Esophagus muscularis mucosa (tissue), 4 donors: ENCODE measurements at regions not wholly inside any gene's neighbourhood (a gene's known extent, or its start where the extent isn't known, plus 50 kb on each side); places are given as distances from the start of the nearest gene placed in this dataset.
"Not testable (repeated sequence)": the region's sequence is repeated elsewhere in the genome, so short reads cannot be mapped to it uniquely, and the experiment has no call there.

Experiments
- DNase-seq: peaks from one replicate; pipeline ENCODE4 v3.0.0-alpha.2; 2017; ENCODE audit errors: extremely low spot score
- H3K27ac ChIP-seq, 4 donors: fragments of 200-600 bp; sonication (generic); replicated peaks in 1 of 4; 1 replicate in 3 of 4; 2 replicates in 1 of 4; pipeline ENCODE4 v1.5.1; 2016 to 2019; ENCODE audit warnings: mild to moderate bottlenecking in 1 of 4
- H3K27me3 ChIP-seq, 4 donors: fragments of 200-600 bp; sonication (generic); one replicate each; pipeline versions ENCODE4 v1.5.1 to v1.6.0; 2016 to 2019
- H3K36me3 ChIP-seq, 4 donors: fragments of 200-600 bp; sonication (generic); one replicate each; pipeline ENCODE4 v1.5.1; 2016 to 2019
- H3K4me1 ChIP-seq, 4 donors: fragments of 200-600 bp; sonication (generic); one replicate each; pipeline ENCODE4 v1.5.1; 2016 to 2019
- H3K4me3 ChIP-seq, 4 donors: fragments of 200-600 bp; sonication (generic); 1 replicate in 2 of 4; 2 replicates in 2 of 4; pipeline ENCODE4 v1.5.1; 2016 to 2019; ENCODE audit warnings: mild to moderate bottlenecking in 4 of 4, moderate library complexity in 1 of 4
- H3K9me3 ChIP-seq, 4 donors: fragments of 200-600 bp; sonication (generic); 1 replicate in 3 of 4; 2 replicates in 1 of 4; pipeline ENCODE4 v1.5.1; 2016 to 2019
- EP300 ChIP-seq: sonication (generic); formaldehyde crosslinking; IDR thresholded peaks from one replicate; pipeline ENCODE4 v1.6.1; 2017; ENCODE audit warnings: antibody characterized with exemption
- POLR2A ChIP-seq: fragments of 450-650 bp; IDR thresholded peaks from one replicate; pipeline ENCODE4 v1.6.1; 2017; ENCODE audit warnings: antibody characterized with exemption, moderate library complexity, mild to moderate bottlenecking, low read depth
- POLR2AphosphoS5 ChIP-seq, 2 donors: sonication (generic); formaldehyde crosslinking; IDR thresholded peaks; one replicate each; pipeline ENCODE4 v1.6.1; 2017; ENCODE audit warnings: antibody characterized with exemption in 2 of 2
- WGBS: methylation state at CpG from one replicate; pipeline ENCODE4 v1.1.5; 2018; 5-methylcytosine and 5-hydroxymethylcytosine counted together
- intact Hi-C: fragments of 100-400 bp; cut with DNase I; formaldehyde crosslinking; loops from one replicate; pipeline ENCODE4 v1.15.1; 2023
- TF ChIP-seq, protein P1 (sequence below), 3 experiments: fragments of 200-600 bp in 2 of 3; fragments of 450-650 bp in 1 of 3; sonication (generic) in 2 of 3; IDR thresholded peaks; one replicate each; pipeline ENCODE4 v1.5.1; 2017 to 2019; ENCODE audit warnings: antibody characterized with exemption in 3 of 3, mild to moderate bottlenecking in 2 of 3, moderate library complexity in 1 of 3

DNA sequence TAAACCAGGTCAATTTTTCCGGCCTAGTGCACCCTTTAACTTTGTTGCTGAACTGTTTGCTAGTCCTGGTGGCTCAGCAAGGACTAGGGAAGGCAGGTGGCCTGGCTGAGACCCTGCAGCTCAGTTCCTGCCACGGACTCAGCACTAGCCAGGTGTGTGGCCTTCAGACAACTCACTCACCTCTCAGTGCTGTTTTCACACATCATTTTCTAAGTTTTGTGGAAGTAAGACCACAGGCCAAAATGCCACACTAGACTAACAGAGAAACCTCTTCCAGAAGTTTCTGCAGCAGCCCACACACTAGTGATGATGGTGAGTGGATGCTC, 65.9 kb upstream of the SLC1A4 start:
- TF ChIP-seq, protein P1, sequence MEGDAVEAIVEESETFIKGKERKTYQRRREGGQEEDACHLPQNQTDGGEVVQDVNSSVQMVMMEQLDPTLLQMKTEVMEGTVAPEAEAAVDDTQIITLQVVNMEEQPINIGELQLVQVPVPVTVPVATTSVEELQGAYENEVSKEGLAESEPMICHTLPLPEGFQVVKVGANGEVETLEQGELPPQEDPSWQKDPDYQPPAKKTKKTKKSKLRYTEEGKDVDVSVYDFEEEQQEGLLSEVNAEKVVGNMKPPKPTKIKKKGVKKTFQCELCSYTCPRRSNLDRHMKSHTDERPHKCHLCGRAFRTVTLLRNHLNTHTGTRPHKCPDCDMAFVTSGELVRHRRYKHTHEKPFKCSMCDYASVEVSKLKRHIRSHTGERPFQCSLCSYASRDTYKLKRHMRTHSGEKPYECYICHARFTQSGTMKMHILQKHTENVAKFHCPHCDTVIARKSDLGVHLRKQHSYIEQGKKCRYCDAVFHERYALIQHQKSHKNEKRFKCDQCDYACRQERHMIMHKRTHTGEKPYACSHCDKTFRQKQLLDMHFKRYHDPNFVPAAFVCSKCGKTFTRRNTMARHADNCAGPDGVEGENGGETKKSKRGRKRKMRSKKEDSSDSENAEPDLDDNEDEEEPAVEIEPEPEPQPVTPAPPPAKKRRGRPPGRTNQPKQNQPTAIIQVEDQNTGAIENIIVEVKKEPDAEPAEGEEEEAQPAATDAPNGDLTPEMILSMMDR (IDR thresholded peaks at IDR 0.05): no peak
- TF ChIP-seq POLR2A (no peak), POLR2AphosphoS5 (IDR thresholded peaks at IDR 0.05) (no peak), EP300 (no peak)
- intact Hi-C loops: no loop called here
- H3K9me3 ChIP-seq: no peaks in the 10 kb centered on the region
- H3K27ac ChIP-seq: no peak overlapping the region
- 89% methylated on average over 2 of the region's 2 CpGs for WGBS
- no peak overlapping the region for H3K4me3 ChIP-seq
- peaks cover 0 to under 1% (median 0%) of the 10 kb centered on the region in 4 donors for H3K4me1 ChIP-seq
- H3K36me3 ChIP-seq: no peaks in the 10 kb centered on the region
- no peaks in the 10 kb centered on the region for H3K27me3 ChIP-seq
- no peak for DNase-seq

DNA sequence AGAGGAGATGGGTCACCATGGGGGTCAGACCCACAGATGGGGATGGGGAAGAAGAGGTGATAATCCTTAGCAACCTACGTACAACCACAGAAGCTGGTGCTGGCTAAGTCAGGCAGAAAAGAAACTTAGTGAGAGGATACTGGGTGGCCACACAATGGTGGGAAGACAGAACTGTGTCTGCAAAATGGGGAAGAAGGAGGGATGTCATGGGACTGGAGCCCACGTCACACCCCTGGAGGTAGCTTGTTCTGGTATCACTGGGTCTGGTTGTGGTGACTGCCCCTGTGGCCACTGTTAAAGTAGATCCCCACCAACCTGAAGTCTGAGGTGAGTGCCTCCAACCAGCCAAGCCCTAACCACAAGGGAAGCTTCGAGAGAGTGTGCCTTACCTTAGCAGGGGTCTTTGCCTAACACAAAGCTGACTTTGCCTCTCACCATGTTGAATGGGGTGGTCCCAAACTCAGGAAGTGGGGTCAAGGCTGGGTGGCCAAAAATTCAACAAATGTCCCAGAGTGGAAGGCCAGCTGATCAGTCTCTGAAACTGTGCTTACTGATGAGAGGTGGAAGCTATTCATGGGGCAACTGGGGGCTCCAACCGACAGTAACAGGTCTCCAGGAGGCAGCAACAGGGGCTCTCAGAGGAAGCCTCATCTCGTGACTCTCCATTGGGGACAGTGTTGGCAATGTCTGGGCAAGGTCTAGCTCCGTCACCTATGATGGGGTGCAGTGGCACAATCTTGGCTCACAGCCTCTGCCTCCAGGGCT, 64.8 kb upstream of the SLC1A4 start:
- Histone ChIP-seq H3K9me3 (no peaks in the 10 kb centered on the region), H3K4me3 (no peak overlapping the region), H3K4me1 (no peaks in the 10 kb centered on the region), H3K27ac (no peak overlapping the region), H3K27me3 (no peaks in the 10 kb centered on the region), H3K36me3 (no peaks in the 10 kb centered on the region)
- intact Hi-C loops: no loop called here
- no peak for DNase-seq
- TF ChIP-seq POLR2A (no peak), EP300 (no peak)
- TF ChIP-seq, protein P1 (IDR thresholded peaks at IDR 0.05): no peak
- WGBS: 90% methylated on average over 6 of the region's 6 CpGs

DNA sequence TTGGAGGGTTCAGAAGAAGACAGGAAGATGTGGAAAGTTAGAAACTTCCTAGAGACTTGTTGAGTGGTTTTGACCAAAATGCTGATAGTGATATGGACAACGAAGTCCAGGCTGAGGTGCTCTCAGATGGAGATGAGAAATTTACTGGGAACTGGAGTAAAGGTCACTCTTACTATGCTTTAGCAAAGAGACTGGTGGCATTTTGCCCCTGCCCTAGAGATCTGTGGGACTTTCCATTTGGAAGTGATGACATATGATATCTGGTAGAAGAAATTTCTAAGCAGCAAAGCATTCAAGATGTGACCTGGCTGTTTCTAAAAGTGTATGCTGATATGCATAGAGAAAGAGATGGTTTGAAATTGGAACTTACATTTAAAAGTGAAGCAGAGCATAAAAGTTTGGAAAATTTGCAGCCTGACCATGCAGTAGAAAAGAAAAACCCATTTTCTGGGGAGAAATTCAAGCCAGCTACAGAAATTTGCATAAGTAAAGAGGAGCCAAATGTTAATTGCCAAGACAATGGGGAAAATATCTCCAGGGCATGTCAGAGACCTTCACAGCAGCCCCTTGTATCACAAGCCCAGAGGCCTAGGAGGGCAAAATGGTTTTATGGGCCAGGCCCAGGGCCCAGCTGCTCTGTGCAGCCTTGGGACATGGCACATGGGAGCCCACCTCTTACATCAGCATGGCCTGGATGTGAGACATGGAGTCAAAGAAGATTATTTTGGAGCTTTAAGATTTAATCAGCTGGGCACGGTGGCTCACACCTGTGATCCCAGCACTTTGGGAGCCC, 63.1 kb upstream of the SLC1A4 start:
- H3K9me3 ChIP-seq, H3K4me1 ChIP-seq, H3K27me3 ChIP-seq, H3K36me3 ChIP-seq, H3K27ac ChIP-seq, DNase-seq, H3K4me3 ChIP-seq, intact Hi-C loops: not testable (repeated sequence)
- WGBS: 95% methylated on average over 2 of the region's 2 CpGs

DNA sequence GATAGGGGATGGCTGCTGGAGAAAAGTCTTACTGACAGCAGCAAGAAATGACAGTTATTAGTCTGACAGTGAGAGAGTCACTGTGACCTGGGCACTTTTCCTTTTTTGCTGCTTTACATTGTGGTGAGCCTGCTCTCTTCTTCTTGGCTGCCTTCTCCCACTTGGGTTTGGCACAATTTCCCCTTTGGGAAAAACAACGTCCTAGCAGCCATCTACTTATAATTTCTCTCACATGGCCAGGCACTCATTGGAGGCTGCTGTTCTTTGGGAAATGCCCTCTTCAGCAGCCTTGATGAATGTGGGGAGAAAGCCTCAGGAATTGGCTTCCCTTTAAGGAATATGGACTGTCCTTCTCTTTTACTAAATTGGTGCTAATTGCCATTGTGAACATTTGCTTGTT, 60.4 kb upstream of the SLC1A4 start:
- H3K27me3 ChIP-seq: no peaks in the 10 kb centered on the region
- H3K27ac ChIP-seq: no peak overlapping the region
- 17% methylated on average over 1 of the region's 1 CpG for WGBS
- no peaks in the 10 kb centered on the region for H3K36me3 ChIP-seq
- H3K4me1 ChIP-seq: no peaks in the 10 kb centered on the region
- intact Hi-C loops: no loop called here
- no peak for TF ChIP-seq EP300
- TF ChIP-seq POLR2A: no peak
- no peak for TF ChIP-seq POLR2AphosphoS5 (IDR thresholded peaks at IDR 0.05)
- TF ChIP-seq, protein P1 (IDR thresholded peaks at IDR 0.05): no peak
- no peaks in the 10 kb centered on the region for H3K9me3 ChIP-seq
- DNase-seq: no peak
- H3K4me3 ChIP-seq: no peak overlapping the region

DNA sequence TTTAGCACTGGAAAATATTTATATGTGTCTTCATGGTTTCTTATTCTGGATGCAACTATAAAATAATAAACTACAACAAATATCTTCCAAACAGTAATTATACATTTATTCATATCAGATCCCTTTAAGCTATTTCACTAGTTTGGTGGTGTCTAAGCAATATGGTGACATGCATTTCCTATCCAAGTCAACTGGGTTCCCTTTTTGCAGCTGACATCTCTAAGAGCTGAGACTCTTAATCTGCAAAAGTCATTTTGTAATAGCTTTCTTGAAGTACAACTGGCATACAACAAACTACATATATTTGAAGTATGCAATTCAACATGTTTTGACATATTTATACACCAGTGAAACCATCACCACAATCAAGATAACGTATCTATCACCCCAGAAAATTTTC, 59.9 kb upstream of the SLC1A4 start:
- Histone ChIP-seq H3K9me3 (no peaks in the 10 kb centered on the region), H3K27ac (no peak overlapping the region), H3K36me3 (no peaks in the 10 kb centered on the region), H3K27me3 (no peaks in the 10 kb centered on the region), H3K4me1 (no peaks in the 10 kb centered on the region), H3K4me3 (no peak overlapping the region)
- WGBS: 82% methylated on average over 1 of the region's 1 CpG
- intact Hi-C loops: no loop called here
- no peak for DNase-seq
- TF ChIP-seq, protein P1 (IDR thresholded peaks at IDR 0.05): no peak
- TF ChIP-seq POLR2AphosphoS5 (IDR thresholded peaks at IDR 0.05) (no peak), EP300 (no peak), POLR2A (no peak)
